Neural progenitor cell (in vitro differentiated cells): ENCODE measurements at regions not wholly inside any gene's neighbourhood (a gene's known extent, or its start where the extent isn't known, plus 50 kb on each side); places are given as distances from the start of the nearest gene placed in this dataset.

Source experiments
- DNase-seq: peaks from one replicate; pipeline ENCODE4 v3.0.0-alpha.2; 2016; ENCODE audit warnings: low spot score
- H2AFZ ChIP-seq: fragments of 200-600 bp; sonication (generic); replicated peaks from 2 replicates; pipeline ENCODE4 v1.6.1; 2016; ENCODE audit warnings: antibody characterized with exemption
- H3F3A ChIP-seq: fragments of 200-600 bp; sonication (generic); 2 replicates; pipeline ENCODE4 v1.6.1; 2016; ENCODE audit warnings: antibody characterized with exemption, low read depth
- H3K27ac ChIP-seq: fragments of 200-600 bp; sonication (generic); 2 replicates; pipeline ENCODE4 v1.5.1; 2016; ENCODE audit warnings: mild to moderate bottlenecking
- H3K27me3 ChIP-seq: fragments of 200-600 bp; sonication (generic); 2 replicates; pipeline ENCODE4 v1.6.1; 2016; ENCODE audit warnings: mild to moderate bottlenecking, moderate library complexity
- H3K36me3 ChIP-seq: fragments of 200-600 bp; sonication (generic); 2 replicates; pipeline ENCODE4 v1.5.1; 2016
- H3K4me1 ChIP-seq: fragments of 200-600 bp; sonication (generic); 2 replicates; pipeline ENCODE4 v1.6.1; 2016; ENCODE audit warnings: mixed run types
- H3K4me2 ChIP-seq: fragments of 200-600 bp; sonication (generic); 2 replicates; pipeline ENCODE4 v1.6.1; 2016
- H3K4me3 ChIP-seq: fragments of 200-600 bp; sonication (generic); 2 replicates; pipeline ENCODE4 v1.5.1; 2016
- H3K79me2 ChIP-seq: fragments of 200-600 bp; sonication (generic); 2 replicates; pipeline ENCODE4 v1.6.1; 2016; ENCODE audit warnings: low read depth
- H3K9ac ChIP-seq: fragments of 200-600 bp; sonication (generic); 2 replicates; pipeline ENCODE4 v1.6.1; 2016
- H3K9me3 ChIP-seq: fragments of 200-600 bp; sonication (generic); 2 replicates; pipeline ENCODE4 v1.5.1; 2016; ENCODE audit warnings: low read depth
- H4K20me1 ChIP-seq: fragments of 200-600 bp; sonication (generic); 2 replicates; pipeline ENCODE4 v1.6.1; 2016; ENCODE audit warnings: low read depth
- H3K27ac Mint-ChIP-seq: 3 replicates; pipeline ENCODE4 v1.8.0; 2021; ENCODE audit warnings: mixed read lengths
- H3K27me3 Mint-ChIP-seq: 2 replicates; pipeline ENCODE4 v1.8.0; 2022; ENCODE audit warnings: low read depth, mild to moderate bottlenecking, inconsistent platforms, moderate library complexity, mixed read lengths; ENCODE audit not compliant: insufficient read depth
- H3K36me3 Mint-ChIP-seq: 3 replicates; pipeline ENCODE4 v1.8.0; 2021; ENCODE audit warnings: mixed read lengths
- H3K4me1 Mint-ChIP-seq: 3 replicates; pipeline ENCODE4 v1.8.0; 2021; ENCODE audit warnings: mixed read lengths
- H3K4me3 Mint-ChIP-seq: 3 replicates; pipeline ENCODE4 v1.8.0; 2021; ENCODE audit warnings: mild to moderate bottlenecking, moderate library complexity, mixed read lengths
- H3K9me3 Mint-ChIP-seq: 3 replicates; pipeline ENCODE4 v1.8.0; 2020; ENCODE audit warnings: mixed read lengths
- EZH2 ChIP-seq: fragments of 200-600 bp; sonication (generic); IDR thresholded peaks from 2 replicates; pipeline ENCODE4 v1.6.1; 2017; ENCODE audit warnings: antibody characterized with exemption, mild to moderate bottlenecking, moderate library complexity
- EZH2phosphoT487 ChIP-seq: fragments of 200-600 bp; sonication (generic); IDR thresholded peaks from 2 replicates; pipeline ENCODE4 v1.6.1; 2017; ENCODE audit warnings: antibody characterized with exemption
- TF ChIP-seq, protein P1 (sequence below): fragments of 200-600 bp; sonication (generic); IDR thresholded peaks from 2 replicates; pipeline ENCODE4 v1.5.1; 2017; ENCODE audit warnings: antibody characterized with exemption, mild to moderate bottlenecking

DNA sequence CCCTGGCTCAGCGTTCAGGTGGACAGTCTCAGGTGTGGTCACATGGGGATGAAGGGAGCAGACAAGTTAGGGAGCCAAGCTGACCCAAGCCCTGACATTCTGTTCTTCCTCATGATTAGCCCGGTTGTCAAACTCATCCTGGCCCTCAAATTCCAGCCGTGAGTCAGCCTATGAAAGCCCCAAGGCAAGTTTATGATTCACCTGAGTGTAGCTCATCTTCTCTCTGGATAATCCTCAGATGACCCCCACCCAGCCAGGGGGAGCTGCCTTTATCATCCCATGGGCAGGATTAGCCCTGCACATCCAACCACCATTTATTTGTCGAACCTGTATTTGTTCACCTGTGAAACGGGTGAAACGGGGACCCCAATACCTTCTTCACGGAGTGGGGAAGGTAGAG is 161.9 kb downstream of the DHX35 start:
- Histone ChIP-seq H3K9me3 (no peaks in the 10 kb centered on the region), H3K36me3 (no peaks in the 10 kb centered on the region), H3K4me1 (peaks cover 10% of the 10 kb centered on the region), H3K4me2 (no peak overlapping the region), H3K27ac (no peak overlapping the region), H3F3A (no peaks in the 10 kb centered on the region), H2AFZ (no peak overlapping the region), H3K4me3 (no peak overlapping the region), H4K20me1 (no peaks in the 10 kb centered on the region), H3K79me2 (no peaks in the 10 kb centered on the region), H3K27me3 (no peaks in the 10 kb centered on the region), H3K9ac (no peak overlapping the region)
- H3K27me3 Mint-ChIP-seq, result peaks cover 11% of the 10 kb centered on the region
- peaks cover 20% of the 10 kb centered on the region for H3K4me1 Mint-ChIP-seq
- H3K4me3 Mint-ChIP-seq, result no peak overlapping the region
- H3K27ac Mint-ChIP-seq, result no peak overlapping the region
- no peak for DNase-seq
- no peak for TF ChIP-seq EZH2phosphoT487
- TF ChIP-seq, protein P1, sequence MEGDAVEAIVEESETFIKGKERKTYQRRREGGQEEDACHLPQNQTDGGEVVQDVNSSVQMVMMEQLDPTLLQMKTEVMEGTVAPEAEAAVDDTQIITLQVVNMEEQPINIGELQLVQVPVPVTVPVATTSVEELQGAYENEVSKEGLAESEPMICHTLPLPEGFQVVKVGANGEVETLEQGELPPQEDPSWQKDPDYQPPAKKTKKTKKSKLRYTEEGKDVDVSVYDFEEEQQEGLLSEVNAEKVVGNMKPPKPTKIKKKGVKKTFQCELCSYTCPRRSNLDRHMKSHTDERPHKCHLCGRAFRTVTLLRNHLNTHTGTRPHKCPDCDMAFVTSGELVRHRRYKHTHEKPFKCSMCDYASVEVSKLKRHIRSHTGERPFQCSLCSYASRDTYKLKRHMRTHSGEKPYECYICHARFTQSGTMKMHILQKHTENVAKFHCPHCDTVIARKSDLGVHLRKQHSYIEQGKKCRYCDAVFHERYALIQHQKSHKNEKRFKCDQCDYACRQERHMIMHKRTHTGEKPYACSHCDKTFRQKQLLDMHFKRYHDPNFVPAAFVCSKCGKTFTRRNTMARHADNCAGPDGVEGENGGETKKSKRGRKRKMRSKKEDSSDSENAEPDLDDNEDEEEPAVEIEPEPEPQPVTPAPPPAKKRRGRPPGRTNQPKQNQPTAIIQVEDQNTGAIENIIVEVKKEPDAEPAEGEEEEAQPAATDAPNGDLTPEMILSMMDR, result no peak
- H3K36me3 Mint-ChIP-seq, result no peaks in the 10 kb centered on the region
- H3K9me3 Mint-ChIP-seq, result peaks cover 3% of the 10 kb centered on the region

DNA sequence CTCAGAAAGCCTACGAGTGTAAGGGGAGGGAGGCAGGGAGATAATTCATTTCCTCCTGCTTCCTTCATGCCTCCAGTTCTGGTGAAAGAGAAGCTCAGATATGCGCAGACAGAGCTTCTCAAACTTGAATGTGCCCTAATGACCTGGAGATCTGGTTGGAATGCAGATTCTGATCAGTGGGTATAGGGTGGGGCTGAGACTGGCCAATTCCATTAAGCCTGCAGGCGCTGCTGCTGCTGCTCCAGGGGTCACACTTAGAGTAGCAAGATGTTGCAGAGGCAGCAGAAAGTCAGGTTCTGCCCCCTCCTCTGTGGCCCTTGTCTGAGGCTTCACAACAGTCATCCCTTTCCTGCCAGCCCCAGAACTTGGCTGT is 161.0 kb downstream of the DHX35 start:
- no peak for DNase-seq
- H3K4me1 Mint-ChIP-seq, result peaks cover 25% of the 10 kb centered on the region
- Histone ChIP-seq H2AFZ (no peak overlapping the region), H3K4me3 (no peak overlapping the region), H3K9ac (no peak overlapping the region), H3K27me3 (no peaks in the 10 kb centered on the region), H3K36me3 (no peaks in the 10 kb centered on the region), H3K9me3 (no peaks in the 10 kb centered on the region), H3F3A (no peaks in the 10 kb centered on the region), H3K4me2 (no peak overlapping the region), H3K4me1 (peaks cover 16% of the 10 kb centered on the region), H3K27ac (no peak overlapping the region), H3K79me2 (no peaks in the 10 kb centered on the region), H4K20me1 (no peaks in the 10 kb centered on the region)
- TF ChIP-seq EZH2phosphoT487 (no peak), EZH2 (no peak)
- TF ChIP-seq, protein P1, result no peak
- H3K9me3 Mint-ChIP-seq, result peaks cover 3% of the 10 kb centered on the region
- no peak overlapping the region for H3K27ac Mint-ChIP-seq
- H3K4me3 Mint-ChIP-seq, result no peak overlapping the region
- no peaks in the 10 kb centered on the region for H3K36me3 Mint-ChIP-seq
- peaks cover 9% of the 10 kb centered on the region for H3K27me3 Mint-ChIP-seq

DNA sequence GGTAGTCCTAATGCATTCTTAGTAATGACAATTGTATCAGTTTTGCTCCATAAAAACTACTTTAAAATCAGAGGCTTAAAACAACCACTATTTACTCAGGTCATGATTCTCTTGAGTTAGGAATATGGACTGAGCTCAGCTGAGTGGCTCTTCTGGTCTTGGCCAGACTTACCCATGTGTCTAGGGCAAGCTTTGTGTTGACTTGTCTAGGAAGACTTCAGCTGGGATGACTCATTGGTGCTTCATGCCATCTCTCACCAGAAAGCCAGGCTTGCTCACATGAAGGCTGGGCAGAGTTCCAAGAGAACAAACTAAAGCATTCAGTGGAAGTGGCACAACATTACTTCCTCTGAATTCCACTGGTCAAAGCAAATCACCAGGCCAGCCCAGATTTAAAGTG is 155.3 kb downstream of the DHX35 start:
- H3K4me1 Mint-ChIP-seq, result peaks cover 21% of the 10 kb centered on the region
- Histone ChIP-seq H3K79me2 (no peaks in the 10 kb centered on the region), H3K27ac (no peak overlapping the region), H4K20me1 (no peaks in the 10 kb centered on the region), H3K4me1 (peaks cover 20% of the 10 kb centered on the region), H2AFZ (no peak overlapping the region), H3K27me3 (no peaks in the 10 kb centered on the region), H3K9ac (no peak overlapping the region), H3K4me3 (no peak overlapping the region), H3K4me2 (no peak overlapping the region), H3K9me3 (no peaks in the 10 kb centered on the region), H3F3A (no peaks in the 10 kb centered on the region), H3K36me3 (no peaks in the 10 kb centered on the region)
- no peaks in the 10 kb centered on the region for H3K36me3 Mint-ChIP-seq
- H3K27me3 Mint-ChIP-seq, result peaks cover 9% of the 10 kb centered on the region
- no peak overlapping the region for H3K4me3 Mint-ChIP-seq
- no peak for TF ChIP-seq EZH2
- TF ChIP-seq EZH2phosphoT487, result no peak
- TF ChIP-seq, protein P1, result no peak
- DNase-seq, result no peak
- H3K9me3 Mint-ChIP-seq, result peaks cover 4% of the 10 kb centered on the region
- no peak overlapping the region for H3K27ac Mint-ChIP-seq

- Histone ChIP-seq H3K79me2 (no peaks in the 10 kb centered on the region), H3F3A (peaks cover 8% of the 10 kb centered on the region), H4K20me1 (no peaks in the 10 kb centered on the region), H3K9me3 (no peaks in the 10 kb centered on the region), H3K9ac (no peak overlapping the region), H3K27ac (no peak overlapping the region), H3K4me2 (no peak overlapping the region), H3K36me3 (no peaks in the 10 kb centered on the region), H2AFZ (no peak overlapping the region), H3K27me3 (no peaks in the 10 kb centered on the region), H3K4me3 (no peak overlapping the region), H3K4me1 (peaks cover 26% of the 10 kb centered on the region)
- TF ChIP-seq, protein P1, result no peak
- no peak for TF ChIP-seq EZH2phosphoT487
- Mint-ChIP-seq H3K4me1 (peaks cover 18% of the 10 kb centered on the region), H3K4me3 (no peak overlapping the region), H3K9me3 (peaks cover 4% of the 10 kb centered on the region), H3K36me3 (no peaks in the 10 kb centered on the region), H3K27ac (peak overlapping the region; percentile 33), H3K27me3 (peaks cover 14% of the 10 kb centered on the region)
- DNase-seq, result no peak
Measured at GRCh38 chr20:39116020-39116419, 153.9 kb downstream of the DHX35 start.
